Panc1 (cell line): ENCODE measurements at regions not wholly inside any gene's neighbourhood (a gene's known extent, or its start where the extent isn't known, plus 50 kb on each side); places are given as distances from the start of the nearest gene placed in this dataset.

Source experiments
- CTCF ChIP-seq: fragments of 450-650 bp; IDR thresholded peaks from 2 replicates; pipeline ENCODE4 v1.5.1; 2017; ENCODE audit warnings: mild to moderate bottlenecking
- POLR2AphosphoS5 ChIP-seq: IDR thresholded peaks from 2 replicates; pipeline ENCODE4 v1.6.1; 2012; ENCODE audit warnings: mild to moderate bottlenecking, low read depth, low read length, moderate library complexity
- SIN3A ChIP-seq: IDR thresholded peaks from 2 replicates; pipeline ENCODE4 v1.6.1; 2012; ENCODE audit warnings: low read depth, mild to moderate bottlenecking, low read length, moderate library complexity, borderline replicate concordance; ENCODE audit not compliant: insufficient read depth
- TCF7L2 ChIP-seq: IDR thresholded peaks from 2 replicates; pipeline ENCODE4 v1.6.1; 2011; ENCODE audit warnings: mild to moderate bottlenecking, low read depth, low read length, inconsistent platforms

GRCh38 chr4:58953575-58953974 is 1843.4 kb upstream of the IGFBP7 start:
- TF ChIP-seq POLR2AphosphoS5, result no peak
- TF ChIP-seq SIN3A, result no peak
- TF ChIP-seq CTCF, result no peak
- TF ChIP-seq TCF7L2, result no peak
